Gastroesophageal sphincter (tissue), 4 donors: ENCODE measurements at regions not wholly inside any gene's neighbourhood (a gene's known extent, or its start where the extent isn't known, plus 50 kb on each side); places are given as distances from the start of the nearest gene placed in this dataset.
"Not testable (repeated sequence)": the region's sequence is repeated elsewhere in the genome, so short reads cannot be mapped to it uniquely, and the experiment has no call there.

Source experiments
- ATAC-seq: fragments of 150-250 bp; one replicate; pipeline ENCODE4 v1.9.1; 2016; ENCODE audit warnings: mild to moderate bottlenecking, moderate library complexity
- H3K27ac ChIP-seq, 4 donors: fragments of 200-600 bp; sonication (generic) in 3 of 4; 1 replicate in 3 of 4; 2 replicates in 1 of 4; pipeline ENCODE4 v1.5.1; 2016 to 2019
- H3K27me3 ChIP-seq: fragments of 200-600 bp; sonication (generic); one replicate; pipeline ENCODE4 v1.5.1; 2019
- H3K36me3 ChIP-seq, 2 donors: fragments of 200-600 bp; sonication (generic); one replicate each; pipeline ENCODE4 v1.5.1; 2019; ENCODE audit warnings: control low read depth in 1 of 2
- H3K4me1 ChIP-seq, 3 donors: fragments of 200-600 bp; sonication (generic); 1 replicate in 2 of 3; 2 replicates in 1 of 3; pipeline ENCODE4 v1.5.1; 2016 to 2019; ENCODE audit warnings: control low read depth in 2 of 3
- H3K4me3 ChIP-seq, 2 donors: fragments of 200-600 bp; sonication (generic); one replicate each; pipeline ENCODE4 v1.5.1; 2019; ENCODE audit warnings: mild to moderate bottlenecking in 1 of 2, moderate library complexity in 1 of 2
- H3K9me3 ChIP-seq, 3 donors: fragments of 200-600 bp; sonication (generic); one replicate each; pipeline ENCODE4 v1.5.1; 2017 to 2019; ENCODE audit warnings: control low read depth in 2 of 3
- CTCF ChIP-seq, 4 experiments: fragments of 200-600 bp in 2 of 4; fragments of 450-650 bp in 2 of 4; sonication (generic) in 1 of 4; IDR thresholded peaks; one replicate each; pipeline ENCODE4 v1.5.1; 2017 to 2019; ENCODE audit warnings: antibody characterized with exemption in 4 of 4, mild to moderate bottlenecking in 2 of 4, moderate library complexity in 2 of 4
- EP300 ChIP-seq: sonication (generic); formaldehyde crosslinking; IDR thresholded peaks from one replicate; pipeline ENCODE4 v1.6.1; 2017; ENCODE audit warnings: antibody characterized with exemption, mild to moderate bottlenecking
- POLR2A ChIP-seq, 2 donors: fragments of 450-650 bp; IDR thresholded peaks; one replicate each; pipeline ENCODE4 v1.6.1; 2017; ENCODE audit warnings: antibody characterized with exemption in 2 of 2, mild to moderate bottlenecking in 2 of 2, moderate library complexity in 1 of 2
- POLR2AphosphoS5 ChIP-seq: sonication (generic); formaldehyde crosslinking; IDR thresholded peaks from one replicate; pipeline ENCODE4 v1.6.1; 2017; ENCODE audit warnings: antibody characterized with exemption
- WGBS, 2 donors: methylation state at CpG; one replicate each; pipeline ENCODE4 v1.1.5; 2018; ENCODE audit warnings: low coverage in 1 of 2; 5-methylcytosine and 5-hydroxymethylcytosine counted together

- ATAC-seq = no peak
- Histone ChIP-seq H3K9me3 (no peaks in the 10 kb centered on the region), H3K36me3 (no peaks in the 10 kb centered on the region), H3K27me3 (no peaks in the 10 kb centered on the region), H3K4me3 (no peak overlapping the region), H3K27ac (no peak overlapping the region), H3K4me1 (no peaks in the 10 kb centered on the region)
- no peak for TF ChIP-seq CTCF (IDR thresholded peaks at IDR 0.05)
- no peak for TF ChIP-seq EP300
- no peak for TF ChIP-seq POLR2AphosphoS5
- TF ChIP-seq POLR2A (IDR thresholded peaks at IDR 0.05) = no peak
Observed at GRCh38 chr2:77721593-77721992, 199.4 kb upstream of the LRRTM4 start.

GRCh38 chr2:77725045-77725444 is 202.9 kb upstream of the LRRTM4 start:
- no peaks in the 10 kb centered on the region for H3K36me3 ChIP-seq
- H3K9me3 ChIP-seq = no peaks in the 10 kb centered on the region
- no peak for ATAC-seq
- TF ChIP-seq POLR2A (IDR thresholded peaks at IDR 0.05) = no peak
- no peak overlapping the region for H3K27ac ChIP-seq
- WGBS, 2 donors = 89 to 90% methylated on average over 1 of the region's 1 CpG
- no peaks in the 10 kb centered on the region for H3K4me1 ChIP-seq
- no peak overlapping the region for H3K4me3 ChIP-seq
- H3K27me3 ChIP-seq = no peaks in the 10 kb centered on the region

- not testable (repeated sequence) for H3K4me3 ChIP-seq, H3K4me1 ChIP-seq, H3K27me3 ChIP-seq, H3K9me3 ChIP-seq, H3K36me3 ChIP-seq, H3K27ac ChIP-seq, ATAC-seq
- 80% methylated on average over 2 of the region's 39 CpGs; no CpG with 5 or more reads in 1 of the 2 donors for WGBS, 2 donors
Observed at GRCh38 chr2:77734662-77735340, 212.6 kb upstream of the LRRTM4 start.

- no peaks in the 10 kb centered on the region for H3K27me3 ChIP-seq
- no peak overlapping the region for H3K4me3 ChIP-seq
- TF ChIP-seq POLR2A (IDR thresholded peaks at IDR 0.05) (no peak), POLR2AphosphoS5 (no peak), EP300 (no peak), CTCF (IDR thresholded peaks at IDR 0.05) (no peak)
- no peaks in the 10 kb centered on the region for H3K36me3 ChIP-seq
- 0 to 49% methylated on average over 1 to 3 of the region's 3 CpGs for WGBS, 2 donors
- no peaks in the 10 kb centered on the region for H3K4me1 ChIP-seq
- no peaks in the 10 kb centered on the region for H3K9me3 ChIP-seq
- no peak for ATAC-seq
- no peak overlapping the region for H3K27ac ChIP-seq
Observed at GRCh38 chr2:77737236-77737635, 215.1 kb upstream of the LRRTM4 start.

- no peak for ATAC-seq
- H3K27me3 ChIP-seq = no peaks in the 10 kb centered on the region
- H3K36me3 ChIP-seq = no peaks in the 10 kb centered on the region
- no peak overlapping the region for H3K27ac ChIP-seq
- TF ChIP-seq POLR2A (IDR thresholded peaks at IDR 0.05) (no peak), POLR2AphosphoS5 (no peak), CTCF (IDR thresholded peaks at IDR 0.05) (no peak), EP300 (no peak)
- WGBS, 2 donors = 53 to 60% methylated on average over 2 of the region's 2 CpGs
- no peaks in the 10 kb centered on the region for H3K4me1 ChIP-seq
- no peak overlapping the region for H3K4me3 ChIP-seq
- no peaks in the 10 kb centered on the region for H3K9me3 ChIP-seq
Observed at GRCh38 chr2:77746780-77747179, 224.6 kb upstream of the LRRTM4 start.

- not testable (repeated sequence) for ATAC-seq, H3K27ac ChIP-seq, H3K4me1 ChIP-seq, H3K9me3 ChIP-seq, H3K27me3 ChIP-seq, H3K36me3 ChIP-seq, H3K4me3 ChIP-seq
- 83 to 89% methylated on average over 5 to 9 of the region's 30 CpGs for WGBS, 2 donors
Observed at GRCh38 chr2:77753710-77754345, 231.7 kb upstream of the LRRTM4 start.
